Liver (tissue), 3 donors: ENCODE measurements at regions not wholly inside any gene's neighbourhood (a gene's known extent, or its start where the extent isn't known, plus 50 kb on each side); places are given as distances from the start of the nearest gene placed in this dataset.

Source experiments
- CTCF ChIP-seq: fragments of 150-350 bp; IDR thresholded peaks from 2 replicates; pipeline ENCODE4 v1.5.1; 2017; ENCODE audit warnings: improper control_type of control experiment, low read depth, low read length; ENCODE audit not compliant: missing input control
- EGR1 ChIP-seq, 2 donors: IDR thresholded peaks; 2 replicates each; pipeline ENCODE4 v1.6.1; 2016 to 2018; ENCODE audit warnings: antibody characterized with exemption in 2 of 2, low read depth in 2 of 2
- YY1 ChIP-seq: IDR thresholded peaks from 2 replicates; pipeline ENCODE4 v1.6.1; 2016; ENCODE audit warnings: antibody characterized with exemption, mild to moderate bottlenecking
- donor health status: healthy.
- donor health status: healthy.

GRCh38 chr20:41848180-41848579 is 230.0 kb upstream of the CHD6 start:
- TF ChIP-seq CTCF (no peak), YY1 (no peak), EGR1 (IDR thresholded peaks at IDR 0.05; ENCODE audit: low read depth in 2 of 2) (no peak)
